ENCODE measurements at regions not wholly inside any gene's neighbourhood (a gene's known extent, or its start where the extent isn't known, plus 50 kb on each side); places are given as distances from the start of the nearest gene placed in this dataset.

DNA sequence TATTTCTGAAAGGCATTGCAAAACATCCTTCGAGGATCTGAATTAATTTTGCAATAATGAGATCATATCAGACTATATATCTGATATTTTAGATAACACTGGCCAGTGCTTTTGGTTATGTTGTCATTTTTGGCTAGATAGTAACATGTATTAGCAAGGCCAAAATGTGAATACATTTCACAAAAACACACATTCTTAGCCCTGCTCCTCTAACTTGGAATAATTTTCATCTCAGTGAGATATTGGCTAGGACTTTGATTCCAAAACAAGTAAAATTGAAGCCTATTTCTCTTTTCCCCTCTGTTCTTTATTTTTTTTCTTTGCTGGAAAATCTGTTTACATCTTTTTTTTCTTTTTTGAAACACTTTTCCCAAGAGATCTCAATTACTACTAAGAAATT lies 466.8 kb upstream of the CDH4 start:
- Histone ChIP-seq H2AK5ac (ENCODE audit: low read depth, low read length) (no peak overlapping the region), H3K23ac (ENCODE audit: insufficient read length) (no peak overlapping the region), H2BK5ac (ENCODE audit: low read depth, low read length) (no peak overlapping the region), H3K36me3 (ENCODE audit: control insufficient read depth in 2 of 4, insufficient read depth in 4 of 4, low read length in 3 of 4) (no peaks in the 10 kb centered on the region), H2BK20ac (ENCODE audit: low read length) (no peak overlapping the region), H4K20me1 (replicated peaks in 1 of 2; ENCODE audit: control insufficient read depth in 1 of 2, insufficient read depth in 2 of 2, low read length in 2 of 2) (peaks cover 0 to 2% of the 10 kb centered on the region in 2 experiments), H3K27me3 (replicated peaks in 1 of 4; ENCODE audit: control insufficient read depth in 3 of 4, extremely low read depth in 1 of 4, insufficient read depth in 3 of 4, low read length in 3 of 4) (no peaks in the 10 kb centered on the region; a peak in 1 of 7 replicates), H2AFZ (ENCODE audit: low read length) (no peak overlapping the region), H3K14ac (ENCODE audit: insufficient read length) (no peak overlapping the region), H3K79me1 (ENCODE audit: low read depth, low read length) (no peaks in the 10 kb centered on the region), H3K4me2 (ENCODE audit: insufficient read depth in 1 of 2, low read depth in 2 of 2, low read length in 2 of 2) (no peak overlapping the region), H3K23me2 (ENCODE audit: low read depth, low read length) (peaks cover 2% of the 10 kb centered on the region; the same call in 1 of the 2 replicates), H3K56ac (replicated peaks; ENCODE audit: insufficient read length, low read depth, low read length) (no peak overlapping the region), H4K5ac (ENCODE audit: insufficient read length, low read depth, low read length) (no peak overlapping the region), H3K9ac (replicated peaks in 1 of 4; ENCODE audit: extremely low read depth in 1 of 4, low read depth in 3 of 4, low read length in 3 of 4) (no peak overlapping the region), H3K4me1 (replicated peaks in 1 of 4; ENCODE audit: control insufficient read depth in 3 of 4, insufficient read depth in 4 of 4, low read length in 3 of 4) (peaks cover 0 to 10% (median 0%) of the 10 kb centered on the region in 4 experiments; a peak in 4 of 7 replicates), H3K4ac (replicated peaks; ENCODE audit: insufficient read length, low read depth, low read length) (no peak overlapping the region), H3K9me3 (ENCODE audit: insufficient read depth in 2 of 2, low read depth in 1 of 2, low read length in 1 of 2) (no peaks in the 10 kb centered on the region), H3K79me2 (ENCODE audit: control insufficient read depth in 1 of 2, insufficient read depth in 2 of 2, low read length in 2 of 2) (no peaks in the 10 kb centered on the region), H2BK12ac (ENCODE audit: low read depth, low read length) (no peak overlapping the region), H2BK15ac (ENCODE audit: low read length) (no peak overlapping the region), H3K18ac (ENCODE audit: extremely low read depth, low read length) (no peak overlapping the region), H4K8ac (ENCODE audit: extremely low read depth, insufficient read depth, low read length) (no peak overlapping the region), H3K27ac (ENCODE audit: low read depth, low read length) (no peak overlapping the region), H2BK120ac (replicated peaks; ENCODE audit: low read depth, low read length) (no peak overlapping the region), H3K4me3 (ENCODE audit: extremely low read depth in 1 of 4, insufficient read depth in 2 of 4, low read depth in 3 of 4, low read length in 4 of 4) (no peak overlapping the region), H4K91ac (replicated peaks; ENCODE audit: insufficient read length, low read length) (no peak overlapping the region)
- DNase-seq (ENCODE audit: low read depth in 1 of 2, low spot score in 2 of 2) (no peak), FAIRE-seq (no peak)
- WGBS, 2 experiments (ENCODE audit: extremely low coverage in 1 of 2, insufficient coverage in 1 of 2, insufficient read length in 1 of 2, insufficient replicate concordance in 2 of 2, low coverage in 1 of 2, low lambda C conversion rate in 2 of 2, missing lambda C conversion rate in 1 of 2) = 85% methylated on average over 1 of the region's 1 CpG; no CpG with 5 or more reads in 1 of the 2 experiments
- ChIA-PET POLR2A (ENCODE audit: partially characterized antibody) (no interaction called here), CTCF (ENCODE audit: partially characterized antibody) (no interaction called here)
- TF ChIP-seq SP2 (IDR thresholded peaks at IDR 0.05; ENCODE audit: low read length) (no peak), RNF2 (IDR thresholded peaks at IDR 0.05; ENCODE audit: borderline replicate concordance, low read depth, low read length, missing control alignments, poor library complexity, severe bottlenecking) (no peak)
- TF ChIP-seq, protein P1, sequence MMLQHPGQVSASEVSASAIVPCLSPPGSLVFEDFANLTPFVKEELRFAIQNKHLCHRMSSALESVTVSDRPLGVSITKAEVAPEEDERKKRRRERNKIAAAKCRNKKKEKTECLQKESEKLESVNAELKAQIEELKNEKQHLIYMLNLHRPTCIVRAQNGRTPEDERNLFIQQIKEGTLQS (IDR thresholded peaks at IDR 0.05; ENCODE audit: insufficient read depth, low read depth, low read length) = no peak

Measured in H1 (cell line).